Endothelial cell of umbilical vein (primary cell): ENCODE measurements at regions not wholly inside any gene's neighbourhood (a gene's known extent, or its start where the extent isn't known, plus 50 kb on each side); places are given as distances from the start of the nearest gene placed in this dataset.

ENCODE experiments used
- BruUV-seq: library from RNA; stranded (reverse); fragments of 400-500 nt; replicated peaks from 2 replicates; lab custom pipeline; 2021; lab: Mats Ljungman, UMichigan
- CTCF ChIA-PET: fragments of 300-600, 350-600 bp; sonication (Branson Sonifier 250); formaldehyde crosslinking; loops from one replicate; lab custom pipeline; 2021; ENCODE audit warnings: antibody characterized with exemption, inconsistent platforms; lab: Charles Lee
- POLR2A ChIA-PET: fragments of 300-600, 350-600 bp; sonication (Branson Sonifier 250); formaldehyde crosslinking; loops from one replicate; lab custom pipeline; 2021; ENCODE audit warnings: antibody characterized with exemption, inconsistent platforms; lab: Charles Lee
- DNase-seq: peaks from one replicate; pipeline ENCODE4 v3.0.0-alpha.2; 2011; ENCODE audit warnings: low read depth, low spot score
- FAIRE-seq: peaks from 2 replicates; lab custom pipeline; 2011; peaks lifted over from hg19 to GRCh38; lab: Jason Lieb, UNC
- H2AFZ ChIP-seq: 2 replicates; pipeline ENCODE4 v1.6.0; 2012; ENCODE audit warnings: low read depth, low read length, control low read depth, inconsistent platforms
- H3K27ac ChIP-seq: 2 replicates; pipeline ENCODE4 v1.5.1; 2011; ENCODE audit warnings: low read depth, mild to moderate bottlenecking, control low read depth, low read length, moderate library complexity; ENCODE audit not compliant: insufficient read depth
- H3K27me3 ChIP-seq, 2 experiments: 2 replicates each; pipeline versions ENCODE4 v1.6.0 to v1.6.1; 2011; ENCODE audit warnings: low read length in 2 of 2, mixed read lengths in 1 of 2; ENCODE audit not compliant: control insufficient read depth in 2 of 2, insufficient read depth in 2 of 2
- H3K36me3 ChIP-seq, 2 experiments: 2 replicates in 1 of 2; 3 replicates in 1 of 2; pipeline ENCODE4 v1.5.1; 2011; ENCODE audit warnings: low read length in 2 of 2, mild to moderate bottlenecking in 1 of 2, moderate library complexity in 1 of 2; ENCODE audit not compliant: control insufficient read depth in 2 of 2, insufficient read depth in 2 of 2; ENCODE audit errors: extremely low read depth in 1 of 2
- H3K4me1 ChIP-seq: 3 replicates; pipeline ENCODE4 v1.5.1; 2011; ENCODE audit warnings: mild to moderate bottlenecking, low read length; ENCODE audit not compliant: control insufficient read depth, insufficient read depth; ENCODE audit errors: extremely low read depth
- H3K4me2 ChIP-seq: 2 replicates; pipeline ENCODE4 v1.6.1; 2011; ENCODE audit warnings: low read length, control low read depth, mixed read lengths; ENCODE audit not compliant: insufficient read depth
- H3K4me3 ChIP-seq, 3 experiments: fragments of 200-600 bp in 1 of 3; sonication (generic), shearing (Covaris generic) in 1 of 3; replicated peaks in 1 of 3; 2 replicates each; pipeline ENCODE4 v1.5.1; 2011 to 2016; ENCODE audit warnings: control low read depth in 3 of 3, low read length in 3 of 3, mild to moderate bottlenecking in 2 of 3, inconsistent platforms in 1 of 3, low read depth in 1 of 3, moderate library complexity in 1 of 3; ENCODE audit not compliant: insufficient read depth in 1 of 3
- H3K79me2 ChIP-seq: 2 replicates; pipeline ENCODE4 v1.6.0; 2012; ENCODE audit warnings: low read length, inconsistent platforms; ENCODE audit not compliant: control insufficient read depth, insufficient read depth
- H3K9ac ChIP-seq: replicated peaks from 2 replicates; pipeline ENCODE3; 2011; ENCODE audit warnings: low read length, control low read depth; ENCODE audit not compliant: insufficient read depth; ENCODE audit errors: extremely low read depth
- H3K9me1 ChIP-seq: replicated peaks from 3 replicates; pipeline ENCODE4 v1.6.0; 2011; ENCODE audit warnings: mild to moderate bottlenecking, low read length; ENCODE audit not compliant: control insufficient read depth, insufficient read depth; ENCODE audit errors: extremely low read depth
- H3K9me3 ChIP-seq: replicated peaks from 2 replicates; pipeline ENCODE4 v1.5.1; 2012; ENCODE audit warnings: low read length, inconsistent platforms; ENCODE audit not compliant: control insufficient read depth, insufficient read depth
- H4K20me1 ChIP-seq: replicated peaks from 2 replicates; pipeline ENCODE3; 2011; ENCODE audit warnings: mild to moderate bottlenecking, low read length; ENCODE audit not compliant: control insufficient read depth, insufficient read depth; ENCODE audit errors: extremely low read depth
- CTCF ChIP-seq, 2 donors: IDR thresholded peaks; 1 replicate in 1 of 2; 2 replicates in 1 of 2; pipeline ENCODE4 v1.5.1; 2011; ENCODE audit warnings: low read length in 2 of 2, mild to moderate bottlenecking in 2 of 2, moderate library complexity in 2 of 2, control low read depth in 1 of 2, inconsistent platforms in 1 of 2, low read depth in 1 of 2; ENCODE audit not compliant: insufficient read depth in 1 of 2; ENCODE audit errors: extremely low read depth in 1 of 2
- EZH2 ChIP-seq: IDR thresholded peaks from 2 replicates; pipeline ENCODE4 v1.6.1; 2012; ENCODE audit warnings: borderline replicate concordance, low read depth, mild to moderate bottlenecking, moderate library complexity, low read length, inconsistent platforms; ENCODE audit not compliant: severe bottlenecking
- FOS ChIP-seq: IDR thresholded peaks from 2 replicates; pipeline ENCODE4 v1.6.1; 2011; ENCODE audit warnings: mild to moderate bottlenecking, low read length, moderate library complexity, borderline replicate concordance; ENCODE audit not compliant: insufficient read depth
- GATA2 ChIP-seq: IDR thresholded peaks from 2 replicates; pipeline ENCODE4 v1.7.0; 2011; ENCODE audit warnings: low read depth, mild to moderate bottlenecking, moderate library complexity, mixed read lengths, low read length; ENCODE audit not compliant: insufficient read length, insufficient read depth
- JUN ChIP-seq: IDR thresholded peaks from 2 replicates; pipeline ENCODE4 v1.6.1; 2011; ENCODE audit warnings: borderline replicate concordance, low read depth; ENCODE audit not compliant: insufficient read length, insufficient read depth
- MYC ChIP-seq: IDR thresholded peaks from one replicate; pipeline ENCODE4 v1.6.1; 2011; ENCODE audit warnings: mild to moderate bottlenecking, low read depth, low read length
- POLR2A ChIP-seq: IDR thresholded peaks from 2 replicates; pipeline ENCODE4 v1.6.1; 2012; ENCODE audit warnings: low read depth, mild to moderate bottlenecking, control low read depth, low read length
- POLR2AphosphoS5 ChIP-seq: IDR thresholded peaks from 2 replicates; pipeline ENCODE4 v1.6.1; 2012; ENCODE audit warnings: low read depth, mild to moderate bottlenecking, control low read depth, low read length, moderate library complexity; ENCODE audit not compliant: insufficient read depth
- dilution Hi-C: fragments of 300-500 bp; cut with MboI; formaldehyde crosslinking; loops from one replicate; pipeline ENCODE4 v1.15.0; 2019; ENCODE audit warnings: low sequenced_read_pairs; ENCODE audit not compliant: extremely low pct_ligation_motif_present
- intact Hi-C: fragments of 100-400 bp; cut with micrococcal nuclease; formaldehyde crosslinking; loops from one replicate; pipeline ENCODE4 v1.10.0; 2022
- TF ChIP-seq, protein P1 (sequence below): IDR thresholded peaks from 2 replicates; pipeline ENCODE4 v1.6.1; 2011; ENCODE audit not compliant: insufficient read depth, insufficient read length

DNA sequence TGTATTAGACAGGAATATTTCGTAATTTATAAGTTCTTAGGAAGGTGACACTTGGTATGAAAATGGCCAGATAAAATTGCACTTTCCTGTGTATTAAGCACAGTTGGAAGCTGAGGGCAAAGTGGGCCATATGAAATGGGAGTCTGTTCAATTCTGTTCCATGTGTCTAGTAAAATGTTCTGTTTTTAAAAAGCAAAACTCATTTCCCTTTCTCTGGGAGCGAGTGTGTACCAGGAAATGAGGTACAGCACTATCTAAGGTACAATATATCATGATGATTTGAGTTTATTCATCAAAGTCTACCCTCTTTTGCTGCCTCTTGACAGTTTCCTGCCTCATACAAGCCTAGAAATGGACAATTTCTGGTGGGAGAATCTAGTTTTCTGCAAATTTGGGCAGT is 51.2 kb upstream of the KCNN2 start:
- no peak for FAIRE-seq
- Histone ChIP-seq H3K4me2 (no peak overlapping the region), H3K4me1 (no peaks in the 10 kb centered on the region), H3K4me3 (no peak overlapping the region), H3K9me1 (no peaks in the 10 kb centered on the region), H3K36me3 (no peaks in the 10 kb centered on the region), H2AFZ (peak overlapping the region; percentile 21), H3K27me3 (no peaks in the 10 kb centered on the region), H3K9ac (no peak overlapping the region), H3K79me2 (no peaks in the 10 kb centered on the region), H4K20me1 (no peaks in the 10 kb centered on the region), H3K9me3 (no peaks in the 10 kb centered on the region), H3K27ac (no peak overlapping the region)
- CTCF ChIA-PET = interaction anchor here (1.1 to 1.6 kb wide), 2 partner anchors 139 to 213 kb away, joined by 3 to 4 read pairs; no protein-coding TSS in a partner anchor
- dilution Hi-C loops (no loop called here), intact Hi-C loops (loop anchor here (1.0 kb wide), 1 partner anchor 9 kb away; no protein-coding TSS in a partner anchor)
- DNase-seq = no peak
- POLR2A ChIA-PET = no interaction called here
- TF ChIP-seq JUN (no peak), GATA2 (no peak), FOS (no peak), MYC (no peak), EZH2 (no peak), POLR2A (no peak)
- TF ChIP-seq, protein P1, sequence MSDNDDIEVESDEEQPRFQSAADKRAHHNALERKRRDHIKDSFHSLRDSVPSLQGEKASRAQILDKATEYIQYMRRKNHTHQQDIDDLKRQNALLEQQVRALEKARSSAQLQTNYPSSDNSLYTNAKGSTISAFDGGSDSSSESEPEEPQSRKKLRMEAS = no peak
- BruUV-seq = no TSS peak

DNA sequence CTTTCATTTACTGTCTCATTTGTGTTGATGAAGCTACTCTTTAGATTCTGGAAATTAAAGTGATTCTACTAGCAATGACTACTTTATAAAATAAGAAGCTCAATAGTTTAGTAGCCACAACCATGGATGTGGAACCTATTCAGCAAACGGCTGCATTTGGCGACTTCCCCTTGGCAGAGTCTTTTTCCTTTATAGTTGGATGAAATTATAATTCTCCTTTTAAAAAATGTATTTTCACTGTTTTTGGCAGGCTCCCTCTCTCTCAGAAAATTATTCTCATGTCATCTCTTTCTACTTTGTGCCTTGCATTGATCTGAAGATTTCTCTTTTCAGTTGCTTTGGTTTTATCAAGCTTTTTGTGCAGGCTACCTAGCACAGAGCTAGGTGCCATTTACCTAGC is 50.6 kb upstream of the KCNN2 start:
- Histone ChIP-seq H3K9me3 (no peaks in the 10 kb centered on the region), H4K20me1 (no peaks in the 10 kb centered on the region), H2AFZ (no peak overlapping the region), H3K4me1 (no peaks in the 10 kb centered on the region), H3K27ac (no peak overlapping the region), H3K4me3 (no peak overlapping the region), H3K36me3 (no peaks in the 10 kb centered on the region), H3K27me3 (no peaks in the 10 kb centered on the region), H3K9ac (no peak overlapping the region), H3K4me2 (no peak overlapping the region), H3K9me1 (no peaks in the 10 kb centered on the region), H3K79me2 (no peaks in the 10 kb centered on the region)
- BruUV-seq = no TSS peak
- TF ChIP-seq GATA2 (no peak), FOS (no peak), JUN (no peak), EZH2 (no peak), CTCF (IDR thresholded peaks at IDR 0.05; ENCODE audit: extremely low read depth in 1 of 2, insufficient read depth in 1 of 2, low read depth in 1 of 2, low read length in 2 of 2) (no peak), POLR2A (no peak), POLR2AphosphoS5 (no peak), MYC (no peak)
- TF ChIP-seq, protein P1 = no peak
- dilution Hi-C loops (no loop called here), intact Hi-C loops (loop anchor here (1.0 kb wide), 1 partner anchor 8 kb away; no protein-coding TSS in a partner anchor)
- CTCF ChIA-PET = interaction anchor here (1.1 to 1.6 kb wide), 2 partner anchors 138 to 214 kb away, joined by 3 to 4 read pairs; no protein-coding TSS in a partner anchor
- DNase-seq = no peak
- POLR2A ChIA-PET = no interaction called here
- FAIRE-seq = no peak
